ENCODE measurements at regions not wholly inside any gene's neighbourhood (a gene's known extent, or its start where the extent isn't known, plus 50 kb on each side); places are given as distances from the start of the nearest gene placed in this dataset.
"Not testable (repeated sequence)": the region's sequence is repeated elsewhere in the genome, so short reads cannot be mapped to it uniquely, and the experiment has no call there.

DNA sequence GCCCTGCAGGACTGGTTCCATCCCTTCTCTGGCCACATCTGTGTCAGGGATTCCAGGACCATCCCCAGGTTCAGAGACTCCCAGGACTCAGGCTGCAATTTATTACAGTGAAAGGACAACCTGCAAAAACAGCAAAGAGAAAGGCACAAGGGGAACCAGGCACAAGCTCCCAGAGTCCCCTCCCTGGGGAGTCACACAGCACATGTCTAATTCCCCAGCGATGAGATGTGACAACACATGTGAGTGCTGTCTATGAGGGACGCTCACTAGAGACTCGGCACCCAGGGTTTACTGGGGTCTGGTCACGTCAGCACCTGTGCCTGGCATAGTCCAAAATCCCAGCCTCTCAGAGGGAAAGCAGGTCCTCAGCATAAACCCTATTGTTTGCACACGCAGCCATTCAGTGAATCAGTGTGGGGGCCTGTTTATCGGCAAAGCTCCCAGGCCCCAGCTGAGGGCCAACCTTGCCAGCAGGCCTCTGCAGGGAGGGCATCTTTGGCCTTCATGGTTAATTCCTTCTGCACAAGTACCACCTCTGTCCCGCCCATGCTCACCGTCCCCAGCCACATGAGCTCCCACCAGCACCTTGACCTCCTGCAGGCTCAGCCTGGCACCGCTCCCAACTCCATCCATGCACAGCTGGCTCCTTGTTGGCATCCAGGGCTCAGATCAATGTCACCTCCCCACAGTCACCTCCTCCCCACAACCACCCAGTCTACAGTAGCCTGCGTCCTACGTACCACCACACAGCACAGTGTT, 198.9 kb upstream of the SFSWAP start:
- H3K9me2 ChIP-seq (ENCODE audit: low read depth, low read length), result no peaks in the 10 kb centered on the region
- H2AFZ ChIP-seq (ENCODE audit: low read length), result no peak overlapping the region
- H3K79me2 ChIP-seq (ENCODE audit: insufficient read depth, low read length), result no peaks in the 10 kb centered on the region
- H3K9ac ChIP-seq (ENCODE audit: low read length), result no peak overlapping the region
- peaks cover 10% of the 10 kb centered on the region for H3K4me1 ChIP-seq (ENCODE audit: insufficient read depth, low read length, severe bottlenecking)
- H3K4me2 ChIP-seq (ENCODE audit: low read length), result no peak overlapping the region; the same call in 1 of the 2 replicates
- no peaks in the 10 kb centered on the region for H3K36me3 ChIP-seq (ENCODE audit: insufficient read depth, low read length)
- no peaks in the 10 kb centered on the region for H3K9me3 ChIP-seq (ENCODE audit: low read length)
- TF ChIP-seq, protein P1, sequence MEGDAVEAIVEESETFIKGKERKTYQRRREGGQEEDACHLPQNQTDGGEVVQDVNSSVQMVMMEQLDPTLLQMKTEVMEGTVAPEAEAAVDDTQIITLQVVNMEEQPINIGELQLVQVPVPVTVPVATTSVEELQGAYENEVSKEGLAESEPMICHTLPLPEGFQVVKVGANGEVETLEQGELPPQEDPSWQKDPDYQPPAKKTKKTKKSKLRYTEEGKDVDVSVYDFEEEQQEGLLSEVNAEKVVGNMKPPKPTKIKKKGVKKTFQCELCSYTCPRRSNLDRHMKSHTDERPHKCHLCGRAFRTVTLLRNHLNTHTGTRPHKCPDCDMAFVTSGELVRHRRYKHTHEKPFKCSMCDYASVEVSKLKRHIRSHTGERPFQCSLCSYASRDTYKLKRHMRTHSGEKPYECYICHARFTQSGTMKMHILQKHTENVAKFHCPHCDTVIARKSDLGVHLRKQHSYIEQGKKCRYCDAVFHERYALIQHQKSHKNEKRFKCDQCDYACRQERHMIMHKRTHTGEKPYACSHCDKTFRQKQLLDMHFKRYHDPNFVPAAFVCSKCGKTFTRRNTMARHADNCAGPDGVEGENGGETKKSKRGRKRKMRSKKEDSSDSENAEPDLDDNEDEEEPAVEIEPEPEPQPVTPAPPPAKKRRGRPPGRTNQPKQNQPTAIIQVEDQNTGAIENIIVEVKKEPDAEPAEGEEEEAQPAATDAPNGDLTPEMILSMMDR (IDR thresholded peaks at IDR 0.05; ENCODE audit: low read length), result no peak
- H3K4me3 ChIP-seq (ENCODE audit: low read depth, low read length, poor library complexity, severe bottlenecking), result no peak overlapping the region
- no peaks in the 10 kb centered on the region for H4K20me1 ChIP-seq (ENCODE audit: insufficient read depth, low read length)
- H3K27ac ChIP-seq (ENCODE audit: low read depth, low read length, poor library complexity, severe bottlenecking), result no peak overlapping the region
- no peaks in the 10 kb centered on the region for H3F3A ChIP-seq (ENCODE audit: insufficient read depth, low read length)
- no peaks in the 10 kb centered on the region for H3K27me3 ChIP-seq (ENCODE audit: insufficient read depth, low read length)

DNA sequence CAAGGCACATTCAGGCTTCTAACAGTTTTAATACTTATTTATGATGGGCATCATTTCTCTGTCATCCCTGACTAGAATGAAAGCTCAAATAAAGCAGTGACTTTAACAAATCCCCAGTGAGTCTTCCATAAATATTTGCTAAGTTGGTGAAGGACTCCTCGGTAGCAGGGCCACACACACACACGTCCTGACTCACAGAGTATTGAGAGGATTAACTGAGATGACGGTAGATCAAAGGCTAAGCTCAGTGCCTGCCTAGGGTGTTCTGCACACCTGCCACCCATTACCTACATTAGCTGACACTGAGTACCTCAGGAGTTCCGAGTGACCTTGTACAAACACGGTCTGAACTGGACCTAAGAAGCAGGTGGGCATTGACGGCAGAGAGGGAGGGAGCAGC, 197.3 kb upstream of the SFSWAP start:
- TF ChIP-seq, protein P1 (IDR thresholded peaks at IDR 0.05; ENCODE audit: low read length), result no peak
- no peak for TF ChIP-seq EZH2 (IDR thresholded peaks at IDR 0.05; ENCODE audit: borderline replicate concordance, low read length)
- peaks cover 10% of the 10 kb centered on the region for H3K4me1 ChIP-seq (ENCODE audit: insufficient read depth, low read length, severe bottlenecking)
- H3K27ac ChIP-seq (ENCODE audit: low read depth, low read length, poor library complexity, severe bottlenecking), result no peak overlapping the region
- no peaks in the 10 kb centered on the region for H4K20me1 ChIP-seq (ENCODE audit: insufficient read depth, low read length)
- H3K27me3 ChIP-seq (ENCODE audit: insufficient read depth, low read length), result no peaks in the 10 kb centered on the region
- H3F3A ChIP-seq (ENCODE audit: insufficient read depth, low read length), result no peaks in the 10 kb centered on the region
- no peaks in the 10 kb centered on the region for H3K9me2 ChIP-seq (ENCODE audit: low read depth, low read length)
- no peak overlapping the region for H2AFZ ChIP-seq (ENCODE audit: low read length)
- H3K4me2 ChIP-seq (ENCODE audit: low read length), result no peak overlapping the region
- H3K9me3 ChIP-seq (ENCODE audit: low read length), result no peaks in the 10 kb centered on the region
- H3K79me2 ChIP-seq (ENCODE audit: insufficient read depth, low read length), result no peaks in the 10 kb centered on the region
- no peaks in the 10 kb centered on the region for H3K36me3 ChIP-seq (ENCODE audit: insufficient read depth, low read length)
- no peak overlapping the region for H3K9ac ChIP-seq (ENCODE audit: low read length)
- H3K4me3 ChIP-seq (ENCODE audit: low read depth, low read length, poor library complexity, severe bottlenecking), result no peak overlapping the region

DNA sequence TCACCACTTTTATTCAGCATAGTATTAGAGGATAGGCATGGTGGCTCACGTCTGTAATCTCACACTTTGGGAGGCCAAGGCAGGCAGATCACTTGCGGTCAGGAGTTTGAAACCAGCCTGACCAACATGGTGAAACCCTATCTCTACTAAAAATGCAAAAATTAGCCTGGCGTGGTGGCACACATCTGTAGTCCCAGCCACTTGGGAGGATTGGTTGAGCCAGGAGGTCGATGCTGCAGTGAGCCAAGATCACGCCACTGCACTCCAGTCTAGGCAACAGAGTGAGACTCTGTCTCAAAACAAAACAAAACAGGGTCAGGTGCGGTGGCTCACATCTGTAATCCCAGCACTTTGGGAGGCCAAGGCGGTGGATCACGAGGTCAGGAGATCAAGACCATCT, 190.3 kb upstream of the SFSWAP start:
- H3K4me2 ChIP-seq (ENCODE audit: low read length), result not testable (repeated sequence)

DNA sequence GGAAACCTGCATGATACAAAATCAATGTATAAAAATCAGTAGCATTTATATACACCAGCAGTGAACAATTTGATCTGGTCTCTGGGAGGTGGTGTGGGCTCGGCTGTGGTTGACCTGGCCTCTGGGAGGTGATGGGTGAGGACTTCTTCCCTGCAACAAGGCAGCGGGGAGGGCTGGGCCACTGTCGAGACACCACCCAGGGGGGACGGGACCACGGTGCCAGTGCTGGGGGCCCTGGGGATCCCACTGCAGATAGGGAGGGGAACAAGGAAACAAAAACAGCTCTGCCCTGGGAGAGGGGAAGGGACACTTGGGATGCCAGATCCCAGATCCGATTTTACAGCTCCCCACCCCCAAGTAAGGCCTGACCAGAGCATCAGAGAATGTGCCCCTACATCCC, 189.6 kb upstream of the SFSWAP start:
- no peaks in the 10 kb centered on the region for H3K9me3 ChIP-seq (ENCODE audit: low read length)
- no peaks in the 10 kb centered on the region for H4K20me1 ChIP-seq (ENCODE audit: insufficient read depth, low read length)
- H3K27me3 ChIP-seq (ENCODE audit: insufficient read depth, low read length), result no peaks in the 10 kb centered on the region
- TF ChIP-seq, protein P1 (IDR thresholded peaks at IDR 0.05; ENCODE audit: low read length), result no peak
- no peak for TF ChIP-seq EZH2 (IDR thresholded peaks at IDR 0.05; ENCODE audit: borderline replicate concordance, low read length)
- H3K79me2 ChIP-seq (ENCODE audit: insufficient read depth, low read length), result no peaks in the 10 kb centered on the region
- no peak overlapping the region for H3K4me2 ChIP-seq (ENCODE audit: low read length)
- H3K9ac ChIP-seq (ENCODE audit: low read length), result no peak overlapping the region
- no peaks in the 10 kb centered on the region for H3K36me3 ChIP-seq (ENCODE audit: insufficient read depth, low read length)
- no peaks in the 10 kb centered on the region for H3K4me1 ChIP-seq (ENCODE audit: insufficient read depth, low read length, severe bottlenecking)
- H2AFZ ChIP-seq (ENCODE audit: low read length), result no peak overlapping the region
- no peak overlapping the region for H3K4me3 ChIP-seq (ENCODE audit: low read depth, low read length, poor library complexity, severe bottlenecking)
- no peak overlapping the region for H3K27ac ChIP-seq (ENCODE audit: low read depth, low read length, poor library complexity, severe bottlenecking)
- no peaks in the 10 kb centered on the region for H3K9me2 ChIP-seq (ENCODE audit: low read depth, low read length)
- no peaks in the 10 kb centered on the region for H3F3A ChIP-seq (ENCODE audit: insufficient read depth, low read length)

More for the DNA sequence above, 190.3 kb upstream of the SFSWAP start:
- not testable (repeated sequence) for H3K9ac ChIP-seq (ENCODE audit: low read length); H3F3A ChIP-seq (ENCODE audit: insufficient read depth, low read length); H2AFZ ChIP-seq (ENCODE audit: low read length); H4K20me1 ChIP-seq (ENCODE audit: insufficient read depth, low read length); H3K9me3 ChIP-seq (ENCODE audit: low read length); H3K4me3 ChIP-seq (ENCODE audit: low read depth, low read length, poor library complexity, severe bottlenecking); H3K27ac ChIP-seq (ENCODE audit: low read depth, low read length, poor library complexity, severe bottlenecking); H3K36me3 ChIP-seq (ENCODE audit: insufficient read depth, low read length); H3K4me1 ChIP-seq (ENCODE audit: insufficient read depth, low read length, severe bottlenecking); H3K27me3 ChIP-seq (ENCODE audit: insufficient read depth, low read length); H3K9me2 ChIP-seq (ENCODE audit: low read depth, low read length); H3K79me2 ChIP-seq (ENCODE audit: insufficient read depth, low read length)

Data from OCI-LY1 (cell line).